Skeletal muscle satellite cell (primary cell): ENCODE measurements at regions not wholly inside any gene's neighbourhood (a gene's known extent, or its start where the extent isn't known, plus 50 kb on each side); places are given as distances from the start of the nearest gene placed in this dataset.

Experiments used
- H3K27me3 ChIP-seq: 2 replicates; pipeline ENCODE4 v1.7.0; 2013; ENCODE audit warnings: low read length; ENCODE audit not compliant: control insufficient read depth, insufficient read depth
- H3K36me3 ChIP-seq: 2 replicates; pipeline ENCODE4 v1.7.0; 2013; ENCODE audit warnings: mild to moderate bottlenecking, control low read depth, low read length; ENCODE audit not compliant: insufficient read depth
- H3K4me1 ChIP-seq: 2 replicates; pipeline ENCODE4 v1.7.0; 2013; ENCODE audit warnings: low read length; ENCODE audit not compliant: control insufficient read depth, insufficient read depth
- H3K4me2 ChIP-seq: 2 replicates; pipeline ENCODE4 v1.7.0; 2013; ENCODE audit warnings: mild to moderate bottlenecking, low read length
- H3K4me3 ChIP-seq: 2 replicates; pipeline ENCODE4 v1.7.0; 2013; ENCODE audit warnings: low read length
- H3K9ac ChIP-seq: 2 replicates; pipeline ENCODE4 v1.7.0; 2013; ENCODE audit warnings: mild to moderate bottlenecking, low read depth, low read length, moderate library complexity
- H3K9me3 ChIP-seq: replicated peaks from 2 replicates; pipeline ENCODE4 v1.7.0; 2013; ENCODE audit warnings: mild to moderate bottlenecking, control low read depth, low read length

DNA sequence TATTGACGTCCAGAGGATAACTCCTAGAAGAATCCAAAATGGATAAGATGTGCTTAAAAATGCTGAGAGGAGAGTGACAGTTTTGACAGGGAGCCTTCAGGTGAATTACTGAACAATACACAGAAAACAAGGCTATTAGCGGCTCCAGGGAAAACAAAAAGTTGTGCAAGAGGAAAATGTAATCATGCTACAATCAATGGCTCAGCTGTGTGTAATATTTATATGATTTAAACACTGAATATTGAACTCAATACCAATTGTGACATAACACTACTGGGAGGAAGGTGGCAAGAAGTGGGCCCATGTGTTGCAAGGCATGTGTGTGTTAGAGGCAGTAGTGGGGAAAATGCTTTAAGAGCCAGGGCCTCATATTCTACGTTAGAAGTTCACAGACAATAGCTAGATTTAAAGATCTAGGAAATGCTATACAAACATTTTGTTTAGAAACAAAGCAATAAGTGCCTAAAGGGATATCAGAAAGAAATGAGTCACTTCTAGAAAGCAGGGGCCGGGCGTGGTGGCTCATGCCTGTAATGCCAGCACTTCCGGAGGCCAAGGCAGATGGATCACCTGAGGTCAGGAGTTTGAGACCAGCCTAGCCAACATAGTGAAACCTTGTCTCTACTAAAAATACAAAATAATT is 253.2 kb upstream of the IRX5 start:
- Histone ChIP-seq H3K4me1 (no peaks in the 10 kb centered on the region), H3K9ac (no peak overlapping the region), H3K27me3 (no peaks in the 10 kb centered on the region), H3K4me3 (no peak overlapping the region), H3K4me2 (no peak overlapping the region), H3K9me3 (no peaks in the 10 kb centered on the region), H3K36me3 (no peaks in the 10 kb centered on the region)

DNA sequence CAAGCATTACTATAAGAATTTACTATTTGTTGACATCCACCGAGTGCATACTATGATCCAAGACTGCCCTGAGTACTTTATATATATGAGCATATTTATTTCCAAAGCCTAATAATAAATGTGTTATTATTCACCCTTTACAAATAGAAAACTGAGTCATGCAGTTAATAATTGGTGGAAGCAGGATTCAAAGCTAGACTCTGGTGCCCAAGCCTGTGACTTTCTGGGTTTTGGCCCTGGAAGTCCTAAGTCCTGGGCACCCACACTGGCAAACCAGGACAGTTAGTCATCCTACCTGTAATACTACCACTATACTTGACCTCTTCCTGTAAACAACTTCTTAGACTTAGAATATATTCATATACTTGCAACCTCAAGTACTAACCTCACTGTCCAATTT is 257.4 kb upstream of the IRX5 start:
- H3K36me3 ChIP-seq: no peaks in the 10 kb centered on the region
- no peak overlapping the region for H3K4me2 ChIP-seq
- H3K9ac ChIP-seq: no peak overlapping the region
- H3K4me3 ChIP-seq: no peak overlapping the region
- H3K4me1 ChIP-seq: no peaks in the 10 kb centered on the region
- no peaks in the 10 kb centered on the region for H3K27me3 ChIP-seq
- H3K9me3 ChIP-seq: no peaks in the 10 kb centered on the region

DNA sequence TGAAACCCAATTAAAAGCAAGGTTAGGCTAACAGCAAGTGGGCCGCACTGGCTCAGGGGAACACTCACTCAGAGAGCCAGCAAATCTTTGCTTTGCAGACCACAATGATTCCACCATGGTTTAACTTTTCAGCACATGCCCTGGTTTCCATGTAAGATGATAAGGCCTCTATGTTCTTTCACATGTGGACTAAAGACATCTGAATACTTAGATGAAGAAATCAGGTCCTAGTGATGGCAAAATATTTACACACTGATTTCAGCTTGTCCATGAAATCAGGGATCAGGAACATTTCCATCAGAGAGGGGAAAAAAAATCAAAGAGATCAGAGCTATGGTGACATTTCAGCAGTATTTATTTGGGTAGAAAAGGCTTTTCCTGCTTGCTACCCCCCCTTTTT is 258.2 kb upstream of the IRX5 start:
- H3K36me3 ChIP-seq: no peaks in the 10 kb centered on the region

DNA sequence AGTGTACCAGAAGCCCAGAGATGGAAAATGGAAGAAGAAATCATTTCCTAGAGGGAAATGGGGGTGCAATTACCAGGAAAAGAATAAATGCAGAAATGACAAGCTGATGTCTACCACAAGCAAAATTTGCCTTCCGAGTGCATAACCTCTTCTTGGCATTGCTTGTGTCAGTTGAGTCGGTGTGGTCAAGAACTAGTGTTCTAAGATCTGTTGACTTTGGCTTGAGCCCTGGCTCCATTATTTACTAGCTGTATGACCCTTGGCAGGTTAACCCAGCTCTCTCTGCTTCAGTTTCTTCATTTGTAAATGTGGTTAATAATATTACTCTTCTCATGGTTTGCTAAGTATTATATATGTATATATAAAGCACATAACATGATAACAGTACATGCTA is 273.0 kb upstream of the IRX5 start:
- Histone ChIP-seq H3K9ac (no peak overlapping the region), H3K4me3 (no peak overlapping the region), H3K9me3 (no peaks in the 10 kb centered on the region), H3K4me2 (no peak overlapping the region), H3K4me1 (peaks cover 6% of the 10 kb centered on the region), H3K36me3 (no peaks in the 10 kb centered on the region), H3K27me3 (no peaks in the 10 kb centered on the region)

More for the DNA sequence above, 258.2 kb upstream of the IRX5 start:
- no peaks in the 10 kb centered on the region for H3K4me1 ChIP-seq
- H3K4me3 ChIP-seq: no peak overlapping the region
- no peak overlapping the region for H3K4me2 ChIP-seq
- H3K9ac ChIP-seq: no peak overlapping the region
- no peaks in the 10 kb centered on the region for H3K27me3 ChIP-seq
- no peaks in the 10 kb centered on the region for H3K9me3 ChIP-seq

DNA sequence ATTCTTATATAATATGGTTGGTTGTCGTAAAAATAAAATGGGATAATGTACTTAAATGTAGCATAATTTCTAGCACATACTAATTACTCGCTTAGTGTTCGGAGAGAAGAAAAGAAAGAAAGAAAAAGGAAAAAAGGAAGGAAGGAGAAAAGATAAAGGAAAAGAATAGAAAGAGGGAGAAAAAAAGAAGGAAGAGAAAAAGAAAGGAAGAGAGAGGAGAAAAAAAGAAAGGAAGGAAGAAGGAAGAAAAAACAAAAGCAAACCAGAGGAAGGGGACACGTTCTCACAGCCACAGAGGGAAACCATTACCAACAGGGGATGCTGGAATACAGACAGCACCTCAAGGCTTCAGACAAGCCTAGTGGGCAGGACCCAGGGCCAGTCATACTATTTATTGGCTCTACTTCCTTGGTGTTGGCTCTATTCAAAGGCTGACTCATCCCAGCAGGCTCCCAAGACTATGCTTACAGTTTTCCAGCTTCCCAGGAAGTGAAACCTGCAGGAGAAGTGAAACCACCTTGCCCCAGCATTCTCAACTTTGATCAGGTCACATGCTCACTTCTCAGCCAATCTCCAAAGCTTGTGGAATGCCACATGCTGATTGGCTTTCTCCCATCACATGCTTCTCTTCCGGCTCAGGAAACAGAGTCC is 273.5 kb upstream of the IRX5 start:
- H3K4me1 ChIP-seq: peaks cover 6% of the 10 kb centered on the region
- H3K4me2 ChIP-seq: no peak overlapping the region
- H3K9ac ChIP-seq: no peak overlapping the region
- no peaks in the 10 kb centered on the region for H3K9me3 ChIP-seq
- H3K36me3 ChIP-seq: no peaks in the 10 kb centered on the region
- H3K27me3 ChIP-seq: no peaks in the 10 kb centered on the region
- H3K4me3 ChIP-seq: no peak overlapping the region

DNA sequence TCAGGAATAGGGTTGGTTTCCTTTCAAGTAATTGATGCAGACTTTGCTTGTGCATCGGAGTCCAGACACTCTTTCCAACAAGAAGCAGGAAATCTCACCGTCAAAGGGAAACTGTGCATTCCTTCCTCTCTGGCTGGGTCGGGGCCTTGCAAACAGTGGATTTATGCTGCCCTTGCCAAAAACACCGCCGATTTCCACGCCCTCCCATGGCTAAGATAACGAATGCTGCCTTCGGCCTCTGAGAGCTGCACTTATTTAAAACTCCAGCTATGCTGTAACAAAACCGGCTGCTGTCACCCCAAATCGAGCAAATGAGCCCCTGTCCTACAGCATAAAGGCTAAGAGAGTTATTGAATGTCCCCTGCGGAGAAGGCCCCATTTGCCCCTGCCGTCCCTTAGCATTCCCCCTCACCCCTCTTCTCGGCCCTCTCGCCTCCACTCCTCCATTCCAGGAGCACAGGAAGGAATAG is 275.5 kb upstream of the IRX5 start:
- Histone ChIP-seq H3K27me3 (no peaks in the 10 kb centered on the region), H3K4me2 (peak overlapping the region; percentile 6), H3K9me3 (no peaks in the 10 kb centered on the region), H3K9ac (no peak overlapping the region), H3K4me3 (no peak overlapping the region), H3K36me3 (no peaks in the 10 kb centered on the region), H3K4me1 (peaks cover 6% of the 10 kb centered on the region)

DNA sequence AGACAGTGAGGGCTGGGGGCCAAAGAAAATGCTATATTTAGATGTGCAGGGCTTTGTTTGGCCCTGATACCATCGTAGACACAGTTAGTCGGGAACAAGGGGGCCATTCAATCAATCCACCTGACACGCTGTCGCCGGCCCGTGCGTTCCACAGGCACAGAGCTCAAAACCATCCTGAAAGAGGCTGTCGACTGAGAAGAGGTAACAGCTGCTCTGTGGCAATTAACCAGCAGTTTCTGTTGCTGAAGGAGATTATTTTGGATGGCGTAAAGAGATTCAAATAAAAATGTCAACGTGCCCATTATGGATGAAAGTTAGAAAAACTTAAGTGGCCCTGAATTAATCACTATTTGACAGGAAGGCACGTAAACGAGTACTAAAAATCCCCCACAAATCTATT is 276.2 kb upstream of the IRX5 start:
- H3K36me3 ChIP-seq: no peaks in the 10 kb centered on the region

DNA sequence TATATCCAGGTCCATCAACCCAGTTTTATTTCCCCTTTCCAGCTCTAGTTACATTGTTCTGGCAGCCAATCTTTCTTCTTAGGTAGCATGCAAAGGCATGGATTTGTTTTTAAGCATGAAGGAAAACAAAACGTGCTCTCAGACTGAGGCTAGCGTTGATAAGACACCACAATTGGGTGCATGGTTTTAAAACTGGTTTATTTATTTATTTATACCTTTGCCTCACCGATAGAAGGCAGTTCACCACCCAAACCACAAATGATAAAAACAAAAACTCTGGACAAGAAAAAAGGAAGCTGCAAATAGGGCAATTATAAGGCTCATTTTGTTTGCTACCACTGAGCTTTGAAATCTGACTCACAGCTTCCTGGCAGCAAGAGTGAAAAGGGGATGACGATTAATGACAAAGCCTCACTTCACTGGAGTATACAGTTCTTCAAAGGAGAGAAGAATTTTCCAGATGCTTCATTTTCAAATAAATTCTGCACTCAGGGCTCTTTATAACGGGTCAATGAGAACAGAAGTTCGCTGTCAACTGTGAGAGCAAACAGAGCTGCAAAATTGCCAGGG is 278.4 kb upstream of the IRX5 start:
- Histone ChIP-seq H3K9me3 (no peaks in the 10 kb centered on the region), H3K4me1 (peaks cover 6% of the 10 kb centered on the region), H3K9ac (no peak overlapping the region), H3K4me2 (no peak overlapping the region), H3K4me3 (no peak overlapping the region), H3K36me3 (no peaks in the 10 kb centered on the region), H3K27me3 (no peaks in the 10 kb centered on the region)

More for the DNA sequence above, 276.2 kb upstream of the IRX5 start:
- H3K27me3 ChIP-seq: no peaks in the 10 kb centered on the region
- no peaks in the 10 kb centered on the region for H3K9me3 ChIP-seq
- H3K4me3 ChIP-seq: no peak overlapping the region
- no peak overlapping the region for H3K4me2 ChIP-seq
- H3K9ac ChIP-seq: no peak overlapping the region
- peaks cover 6% of the 10 kb centered on the region for H3K4me1 ChIP-seq

DNA sequence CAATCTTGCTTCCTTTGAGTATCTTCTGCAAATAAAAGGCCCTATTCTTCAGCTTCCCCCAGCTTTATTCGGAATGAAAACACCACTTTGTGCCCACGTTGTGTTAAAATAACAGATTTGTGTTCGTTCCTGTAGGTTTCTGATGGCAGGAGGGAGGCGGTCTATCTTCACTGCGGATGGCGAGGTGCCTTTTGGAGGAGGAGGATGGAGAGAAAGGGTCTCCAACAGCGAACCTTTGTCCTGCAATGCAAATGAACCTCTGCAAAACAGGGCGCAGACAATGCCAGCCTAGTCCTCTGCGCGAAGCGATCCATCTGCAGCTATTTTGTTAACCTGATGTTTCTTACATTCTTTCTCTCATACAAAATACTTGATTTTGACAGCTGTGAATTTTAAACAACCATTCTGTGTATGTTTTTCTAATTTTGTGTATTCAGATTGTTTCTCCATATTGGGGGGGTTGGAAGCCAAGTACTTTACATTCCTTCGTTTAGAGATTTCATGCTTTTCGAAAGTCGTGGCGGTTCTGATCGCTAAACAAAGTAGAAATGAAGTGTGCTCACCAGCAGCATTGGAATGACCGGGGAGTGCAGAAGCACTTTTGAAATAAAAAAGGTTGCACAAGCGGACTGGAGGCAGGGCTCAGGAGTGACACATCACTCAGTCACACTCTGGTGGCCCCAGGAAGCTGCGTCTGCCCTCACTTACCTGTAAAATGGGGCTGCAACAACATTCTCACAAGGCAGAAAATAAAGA is 279.0 kb upstream of the IRX5 start:
- H3K36me3 ChIP-seq: no peaks in the 10 kb centered on the region
- H3K4me1 ChIP-seq: peaks cover 6% of the 10 kb centered on the region
- no peak overlapping the region for H3K4me2 ChIP-seq
- no peak overlapping the region for H3K4me3 ChIP-seq
- no peaks in the 10 kb centered on the region for H3K9me3 ChIP-seq
- no peak overlapping the region for H3K9ac ChIP-seq
- no peaks in the 10 kb centered on the region for H3K27me3 ChIP-seq

DNA sequence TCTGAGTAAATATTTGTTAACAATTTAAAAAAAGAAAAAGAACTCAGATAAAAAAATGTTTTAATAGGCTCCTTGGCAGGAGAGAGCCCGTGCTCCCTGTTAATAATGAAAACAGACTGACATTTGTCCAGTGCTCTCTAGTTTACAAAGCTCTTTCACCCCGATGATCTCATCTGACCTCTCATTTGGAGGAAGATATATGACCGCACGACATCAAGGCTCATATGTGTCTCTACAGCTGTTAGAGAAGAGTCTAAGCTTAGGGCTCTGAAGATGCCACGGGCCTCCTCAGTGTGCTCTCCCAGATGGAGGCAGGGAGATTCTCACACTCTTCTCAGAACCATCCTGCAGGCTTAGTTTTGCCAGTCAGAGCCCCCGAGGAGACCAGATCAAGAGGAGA is 280.8 kb upstream of the IRX5 start:
- H3K9me3 ChIP-seq: no peaks in the 10 kb centered on the region
- no peak overlapping the region for H3K9ac ChIP-seq
- H3K4me3 ChIP-seq: no peak overlapping the region
- peaks cover 3% of the 10 kb centered on the region for H3K4me1 ChIP-seq
- H3K4me2 ChIP-seq: no peak overlapping the region
- no peaks in the 10 kb centered on the region for H3K36me3 ChIP-seq
- no peaks in the 10 kb centered on the region for H3K27me3 ChIP-seq

DNA sequence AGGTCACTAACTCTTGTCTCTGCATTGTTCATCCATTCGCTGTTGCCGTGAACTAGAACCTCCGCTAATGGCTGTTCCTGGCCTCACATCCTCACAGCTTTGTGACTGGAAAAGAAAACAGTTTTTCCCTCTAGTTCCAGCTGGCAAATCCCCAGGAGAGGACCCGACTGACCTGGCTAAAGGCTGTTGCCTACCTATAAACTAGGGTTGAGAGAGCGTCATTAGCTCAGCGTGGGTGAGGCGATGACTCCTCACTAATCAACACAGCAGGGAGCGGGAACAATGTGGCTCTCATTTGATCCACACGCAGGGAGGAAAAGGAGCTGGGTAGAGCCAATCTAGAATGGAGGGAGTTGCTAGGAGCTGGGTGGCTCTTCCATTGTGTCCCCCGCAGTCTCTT is 282.1 kb upstream of the IRX5 start:
- Histone ChIP-seq H3K4me2 (no peak overlapping the region), H3K9ac (no peak overlapping the region), H3K4me1 (no peaks in the 10 kb centered on the region), H3K4me3 (no peak overlapping the region), H3K27me3 (no peaks in the 10 kb centered on the region), H3K9me3 (no peaks in the 10 kb centered on the region), H3K36me3 (no peaks in the 10 kb centered on the region)
